Left kidney (tissue), 1 donor: ENCODE measurements at regions not wholly inside any gene's neighbourhood (a gene's known extent, or its start where the extent isn't known, plus 50 kb on each side); places are given as distances from the start of the nearest gene placed in this dataset.

Experiments
- DNase-seq: peaks from one replicate; pipeline ENCODE4 v3.0.0-alpha.2; 2013

- DNase-seq: no peak
Measured at GRCh38 chr4:108270466-108271450, 102.0 kb upstream of the LEF1 start.

DNA sequence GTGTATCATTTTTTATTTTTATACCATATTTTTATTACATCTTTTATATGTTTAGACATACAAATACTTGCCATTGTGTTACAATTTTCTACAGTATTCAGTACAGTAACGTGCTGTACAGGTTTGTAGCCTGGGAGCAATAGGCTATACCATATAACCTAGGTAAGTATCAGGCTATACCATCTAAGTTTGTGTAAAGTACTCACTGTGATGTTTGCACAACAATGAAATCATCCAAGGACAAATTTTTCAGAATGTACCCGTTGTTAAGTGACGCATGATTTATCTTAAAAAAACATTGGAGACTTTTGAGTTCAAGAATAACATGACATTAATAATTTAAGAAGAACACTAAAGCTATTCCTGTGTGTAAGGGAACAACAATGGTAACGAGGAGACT, 96.0 kb upstream of the LEF1 start:
- DNase-seq: no peak

- DNase-seq: no peak
Measured at GRCh38 chr4:108263057-108263456, 94.3 kb upstream of the LEF1 start.

- DNase-seq: no peak
Measured at GRCh38 chr4:108261026-108261425, 92.3 kb upstream of the LEF1 start.

GRCh38 chr4:108256538-108256937, 87.8 kb upstream of the LEF1 start:
- DNase-seq: no peak

DNA sequence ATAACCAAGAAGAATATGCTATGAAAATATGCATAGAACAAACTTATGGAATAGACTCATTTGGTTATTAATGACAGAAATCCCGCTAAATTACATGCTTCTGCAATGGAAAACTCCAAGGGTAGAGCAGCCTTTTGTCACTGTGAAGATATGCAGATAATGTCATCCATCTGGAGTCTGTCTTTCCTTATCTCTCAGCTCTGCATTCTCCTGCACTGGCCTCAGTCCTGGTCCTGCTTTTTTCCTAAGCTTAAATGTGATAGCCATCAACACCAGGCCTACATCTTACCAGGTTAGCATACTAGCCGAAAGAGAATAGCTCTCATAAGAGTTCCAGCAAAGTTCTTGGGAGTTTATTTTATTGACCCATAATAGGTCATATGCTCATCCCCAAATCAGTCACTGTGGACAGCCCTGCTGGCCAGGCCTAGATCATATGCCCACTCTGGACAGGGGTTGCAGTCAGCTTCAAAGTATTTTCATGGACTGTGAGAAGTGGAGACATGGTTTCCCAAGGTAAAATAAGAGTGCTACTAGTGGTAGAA, 86.5 kb upstream of the LEF1 start:
- DNase-seq: no peak

GRCh38 chr4:108249397-108249796, 80.7 kb upstream of the LEF1 start:
- DNase-seq: no peak

DNA sequence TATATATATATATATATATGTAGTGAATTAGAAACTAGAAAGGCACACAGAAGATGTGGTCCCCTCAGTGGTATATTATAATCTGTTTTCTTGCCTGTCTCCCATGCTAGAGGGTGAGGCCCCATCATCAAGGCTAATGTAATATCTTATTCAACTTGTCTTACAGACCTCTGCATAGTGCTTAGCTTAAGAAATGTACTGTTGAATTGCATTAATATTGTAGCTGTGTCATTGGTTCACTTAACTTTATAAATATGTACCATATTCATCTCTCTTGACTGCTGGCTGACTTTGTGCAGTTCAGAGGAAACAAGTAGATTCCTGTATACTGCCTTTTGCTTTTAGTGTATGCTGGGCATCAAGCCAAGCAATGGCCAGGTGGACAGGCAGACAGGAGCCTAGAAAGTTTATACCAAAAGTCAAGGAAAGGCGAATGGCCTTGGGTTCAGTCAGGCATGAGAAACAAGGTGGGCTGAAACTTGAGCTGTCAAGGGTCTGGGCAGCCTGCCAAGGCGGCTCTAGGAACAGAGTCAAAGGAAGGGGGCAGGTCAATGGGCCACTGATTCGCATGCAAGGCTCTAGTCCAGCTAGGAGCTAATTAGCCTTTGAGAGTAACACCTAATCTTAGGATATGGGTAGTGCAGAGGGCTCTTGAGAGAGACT, 78.8 kb upstream of the LEF1 start:
- peak; percentile 86 for DNase-seq

- no peak for DNase-seq
Measured at GRCh38 chr4:108244606-108245005, 75.9 kb upstream of the LEF1 start.

DNA sequence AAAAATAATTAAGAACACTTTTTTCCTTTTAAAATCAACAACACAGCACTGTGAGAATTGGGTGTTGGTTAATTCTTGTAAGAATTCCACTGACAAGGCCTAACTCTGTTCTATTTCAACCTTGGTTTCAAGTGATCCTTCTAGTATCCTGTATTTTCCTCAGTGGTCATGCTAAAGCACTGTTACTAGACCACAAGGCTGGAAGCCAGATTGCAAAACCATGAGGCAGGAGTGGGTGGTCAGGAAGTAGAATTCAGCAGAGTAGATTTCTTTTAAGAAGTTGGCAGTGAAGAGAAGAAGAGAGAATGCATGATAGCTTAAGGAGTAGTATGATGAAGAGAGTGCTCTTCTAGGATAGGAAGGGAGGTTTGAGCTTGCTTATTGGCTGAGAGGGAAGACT, 71.6 kb upstream of the LEF1 start:
- no peak for DNase-seq

DNA sequence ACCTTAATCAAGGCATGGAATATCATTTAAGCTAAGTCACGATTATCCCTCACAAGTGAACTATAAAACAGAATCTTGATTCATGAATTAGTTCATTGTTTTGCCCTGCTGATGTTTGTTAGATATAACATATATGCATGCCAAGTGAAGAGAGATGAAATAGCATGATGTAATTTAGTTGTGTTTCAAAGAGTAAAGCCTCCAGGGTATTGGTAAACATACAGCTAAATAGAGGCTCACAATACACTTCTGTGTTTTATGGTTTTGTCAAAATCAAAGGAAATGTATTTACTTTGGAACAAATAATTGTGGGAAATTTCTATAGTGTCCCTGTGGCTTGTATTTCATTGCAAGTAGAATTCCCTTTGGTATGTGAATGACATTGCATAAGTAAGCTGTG, 69.0 kb upstream of the LEF1 start:
- DNase-seq: no peak

GRCh38 chr4:108236264-108236663, 67.5 kb upstream of the LEF1 start:
- no peak for DNase-seq

GRCh38 chr4:108227923-108228322, 59.2 kb upstream of the LEF1 start:
- no peak for DNase-seq

DNA sequence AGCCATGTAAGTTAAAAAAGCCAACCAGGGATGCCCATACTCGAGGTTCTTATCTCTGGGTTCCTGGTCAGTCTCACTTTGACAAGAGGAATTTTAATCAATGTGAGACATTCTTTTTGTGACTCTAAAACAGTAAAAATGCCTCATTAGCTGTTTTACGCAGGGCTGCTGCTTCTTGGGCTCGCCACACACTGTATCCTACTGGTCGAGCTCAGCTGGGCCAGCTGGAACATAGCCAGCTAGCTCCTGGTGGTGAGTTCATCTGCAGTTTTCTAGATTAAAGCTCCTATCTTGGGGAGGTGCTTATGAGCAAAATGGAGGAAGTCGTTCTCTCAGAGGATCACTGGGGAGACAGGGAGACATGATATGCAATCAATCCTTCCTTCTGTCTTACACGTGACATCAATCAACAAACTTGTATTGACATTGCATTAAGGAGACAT, 55.9 kb upstream of the LEF1 start:
- no peak for DNase-seq

DNA sequence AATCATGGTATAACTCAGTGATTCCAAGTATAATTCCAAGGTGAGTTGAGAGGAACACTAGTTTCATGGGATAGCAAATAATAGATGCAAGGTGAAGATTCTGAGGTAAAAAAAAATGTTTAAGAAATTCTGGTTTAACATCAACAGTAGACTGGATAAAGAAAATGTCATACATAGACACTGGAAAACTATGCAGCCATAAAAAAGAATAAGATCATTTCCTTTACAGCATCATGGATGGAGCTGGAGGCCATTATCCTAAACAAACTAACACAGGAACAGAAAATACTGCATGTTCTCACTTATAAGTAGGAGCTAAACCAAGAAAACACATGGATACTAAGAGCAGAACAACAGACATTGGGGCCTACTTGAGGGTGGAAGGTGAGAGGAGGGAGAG, 54.6 kb upstream of the LEF1 start:
- DNase-seq: no peak

DNA sequence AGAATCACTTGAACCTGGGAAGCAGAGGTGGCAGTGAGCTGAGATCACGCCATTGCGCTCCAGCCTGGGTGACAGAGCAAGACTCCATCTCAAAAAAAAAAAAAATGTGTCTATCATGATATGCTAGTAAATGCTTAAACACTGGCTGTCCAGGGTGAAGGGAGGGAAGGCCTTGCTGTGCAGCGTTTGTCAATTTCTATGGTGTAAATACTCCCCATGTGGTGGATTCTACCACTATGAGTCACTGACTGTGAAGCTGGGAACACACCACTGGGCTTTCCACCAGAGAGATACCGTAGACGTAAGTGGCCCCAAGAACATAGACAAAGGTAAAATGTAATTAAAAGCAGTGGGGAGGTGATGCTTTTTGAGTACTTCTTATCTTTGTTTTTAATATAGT, 51.3 kb upstream of the LEF1 start:
- no peak for DNase-seq
